Hematopoietic multipotent progenitor cell treated with erythropoietin and hydrocortisone succinate and interleukin-3 and kit ligand, for 8 days (in vitro differentiated cells): ENCODE measurements at regions not wholly inside any gene's neighbourhood (a gene's known extent, or its start where the extent isn't known, plus 50 kb on each side); places are given as distances from the start of the nearest gene placed in this dataset.
A peak's percentile ranks its signal among the peaks of the same experiment; 100 is the strongest.
"Not testable (repeated sequence)": the region's sequence is repeated elsewhere in the genome, so short reads cannot be mapped to it uniquely, and the experiment has no call there.

ENCODE experiments used
- DNase-seq: peaks from one replicate; pipeline ENCODE4 v3.0.0-alpha.2; 2015

DNA sequence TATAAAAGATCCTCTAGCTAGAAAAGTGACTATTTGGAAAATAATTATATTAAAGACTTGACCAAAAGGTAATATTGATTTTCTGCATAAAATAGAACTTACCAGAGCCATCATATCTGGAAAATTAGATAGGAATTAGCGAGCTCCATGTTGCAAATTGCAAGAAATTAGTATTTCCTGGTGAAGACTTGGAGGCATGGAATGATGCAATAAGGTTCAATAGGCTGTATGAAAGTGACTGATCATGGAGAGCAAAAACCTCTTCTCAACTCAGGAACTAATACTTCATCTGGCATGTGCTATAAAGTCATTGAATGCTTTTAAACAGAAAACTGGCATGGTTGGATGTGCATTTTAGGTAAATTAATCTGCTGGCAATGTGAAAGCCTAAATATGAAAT is 66.3 kb upstream of the UFM1 start:
- no peak for DNase-seq

DNA sequence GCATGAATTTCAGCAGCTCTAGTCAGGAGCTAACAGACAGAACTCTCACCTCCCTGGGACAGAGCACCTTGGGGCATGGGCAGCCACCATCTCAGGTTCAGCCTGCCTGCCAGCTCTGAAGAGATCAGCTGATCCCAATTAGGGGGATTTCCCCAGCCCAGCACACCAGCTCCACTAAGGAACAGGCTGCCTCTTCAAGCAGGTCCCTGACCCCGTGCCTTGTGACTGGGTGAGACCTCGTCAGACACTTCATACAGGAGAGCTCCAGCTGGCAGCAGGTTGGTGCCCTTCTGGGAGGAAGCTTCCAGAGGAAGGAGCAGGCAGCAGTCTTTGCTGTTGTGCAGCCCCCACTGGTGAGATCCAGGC is 84.5 kb upstream of the UFM1 start:
- no peak for DNase-seq

DNA sequence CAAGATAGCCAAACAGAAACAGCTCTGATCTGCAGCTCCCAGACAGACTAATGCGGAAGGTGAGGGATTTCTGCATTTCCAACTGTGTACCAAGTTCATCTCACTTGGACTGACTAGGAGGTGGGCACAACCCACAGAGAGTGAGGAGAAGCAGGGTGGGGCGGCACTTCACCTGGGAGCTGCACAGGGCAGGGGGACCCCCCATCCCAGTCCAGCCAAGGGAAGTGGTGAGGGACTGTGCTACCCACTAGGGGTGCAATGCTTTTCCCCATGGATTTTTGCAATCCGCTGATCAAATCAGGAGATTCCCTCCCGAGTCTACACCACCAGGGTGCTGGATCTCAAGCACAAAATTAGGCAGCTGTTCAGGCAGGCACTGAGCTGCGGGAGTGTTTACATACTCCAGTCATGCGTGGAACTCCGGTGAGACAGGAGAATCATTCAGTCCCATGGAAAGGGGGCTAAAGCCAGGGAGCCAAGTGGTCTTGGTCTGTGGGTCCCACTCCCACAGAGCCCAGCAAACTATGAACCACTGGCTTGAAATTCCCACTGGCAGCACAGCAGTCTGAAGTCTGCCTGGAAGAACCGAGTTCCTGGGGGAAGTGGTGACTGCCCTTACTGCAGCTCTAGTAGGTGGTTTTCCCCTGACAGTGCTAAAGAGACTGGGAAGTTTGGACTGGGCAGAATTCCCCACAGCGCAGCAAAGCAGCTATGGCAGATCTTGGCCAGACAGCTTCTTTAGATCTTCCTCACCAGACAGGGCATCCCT is 85.1 kb upstream of the UFM1 start:
- DNase-seq, result no peak

DNA sequence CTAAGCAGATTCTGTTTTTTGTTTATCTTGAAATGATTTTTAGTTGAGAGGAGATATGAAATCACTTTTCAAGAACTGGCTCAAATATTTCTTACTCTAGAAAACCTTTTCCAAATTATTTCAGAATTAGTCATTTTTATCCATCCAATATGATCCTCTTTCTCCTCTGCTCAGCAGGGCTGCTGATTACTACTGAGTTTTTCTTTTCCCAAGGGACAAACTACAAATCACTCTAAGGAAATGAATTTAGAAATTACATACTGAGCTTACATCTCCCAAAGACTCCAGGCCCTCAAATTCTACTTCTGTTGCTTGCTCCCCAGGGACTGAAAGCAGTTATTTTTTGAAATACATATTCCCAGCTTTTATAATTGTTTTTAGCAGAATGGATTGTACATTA is 87.4 kb upstream of the UFM1 start:
- DNase-seq, result no peak

DNA sequence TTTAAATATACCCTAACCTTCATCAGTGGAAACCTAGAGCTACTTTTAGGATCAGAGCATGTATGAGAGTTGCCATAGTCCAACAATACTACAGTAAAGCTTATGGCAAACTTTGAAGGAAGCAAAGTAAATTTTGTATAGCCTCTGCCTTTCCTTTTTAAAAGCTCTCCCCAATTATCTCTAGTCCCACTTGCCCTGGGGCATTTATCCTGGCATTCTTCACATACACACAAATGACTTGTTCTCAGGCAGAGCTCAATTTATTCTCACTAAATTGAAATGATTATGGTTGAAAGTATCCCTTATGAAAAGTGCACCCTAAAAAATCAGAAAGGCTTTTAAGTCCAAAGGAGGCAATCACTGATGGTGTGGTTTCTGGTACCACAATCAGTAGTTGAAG is 94.1 kb upstream of the UFM1 start:
- no peak for DNase-seq

DNA sequence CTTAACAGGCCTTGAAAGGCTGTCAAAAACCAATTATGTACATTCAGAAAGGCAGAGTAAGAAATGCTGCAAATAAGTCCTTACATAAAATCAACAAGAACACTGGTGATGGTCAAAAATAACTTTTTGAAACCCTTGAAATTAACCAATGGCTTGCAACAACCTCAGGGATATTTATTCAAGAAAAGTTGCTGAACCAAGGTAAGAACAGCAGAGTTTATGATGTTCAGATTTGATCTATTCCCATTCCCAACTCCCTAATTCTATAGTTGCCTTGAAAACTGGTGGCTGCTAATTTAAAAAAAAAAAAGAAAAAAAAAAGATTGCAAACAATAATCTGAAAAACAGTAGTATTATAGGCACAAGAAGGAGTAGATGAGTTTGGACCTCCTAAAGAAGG is 109.8 kb upstream of the UFM1 start:
- DNase-seq, result no peak

DNA sequence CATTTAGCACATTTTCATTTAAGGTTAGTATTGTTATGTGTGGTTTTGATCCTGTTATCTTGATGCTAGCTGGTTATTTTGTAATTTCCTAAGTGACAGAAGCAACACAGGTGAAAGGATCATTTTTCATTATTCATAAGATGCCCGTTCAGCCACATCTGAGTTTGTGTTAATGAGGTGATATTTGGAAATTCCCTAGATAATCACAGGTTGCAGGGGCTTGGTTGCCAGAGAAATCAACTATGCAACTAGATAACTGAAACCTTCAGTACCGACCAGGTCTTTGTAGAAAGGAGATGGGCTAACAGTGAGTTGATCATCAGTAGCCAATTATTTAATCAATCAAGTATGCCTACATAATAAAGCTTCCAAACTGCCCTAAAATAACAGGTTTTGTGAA is 121.3 kb upstream of the UFM1 start:
- no peak for DNase-seq

DNA sequence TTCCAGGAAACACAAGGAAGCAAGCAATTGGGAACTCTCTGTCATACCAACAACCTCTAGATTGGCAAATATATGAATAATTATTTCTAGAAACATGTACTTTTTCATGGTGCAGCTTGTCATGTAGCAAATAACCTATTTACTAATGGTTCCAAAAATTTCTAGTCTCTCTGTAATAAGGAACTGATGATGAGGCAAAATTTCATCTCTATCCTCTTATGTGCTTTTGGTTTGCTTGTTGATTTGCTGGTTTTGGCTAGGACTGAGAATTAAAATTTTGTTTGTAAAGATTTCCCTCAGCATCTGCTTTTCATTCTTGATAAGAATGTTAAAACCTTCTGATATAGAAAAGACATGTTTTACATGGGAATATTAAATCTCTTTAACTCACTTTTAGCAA is 123.2 kb upstream of the UFM1 start:
- DNase-seq, result no peak

DNA sequence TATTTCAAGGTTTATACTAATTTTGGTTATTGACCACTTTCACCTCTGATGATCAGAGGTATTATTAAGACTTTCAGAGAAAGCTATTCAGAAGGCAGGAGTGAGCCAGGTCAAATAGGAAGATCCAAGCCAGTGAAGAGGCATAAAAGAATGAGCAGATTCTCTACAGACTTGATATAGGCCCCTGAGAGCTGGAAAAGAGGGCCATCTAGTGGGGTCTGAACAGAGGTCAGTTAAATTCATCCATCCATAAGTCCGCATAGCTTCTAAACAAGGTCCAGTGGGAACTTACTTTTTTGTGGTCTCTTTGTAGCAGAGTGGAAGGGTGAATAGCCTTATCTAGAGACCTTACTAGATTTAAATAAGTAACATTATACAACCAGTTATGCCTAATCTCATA is 126.6 kb upstream of the UFM1 start:
- peak; percentile 2 for DNase-seq

DNA sequence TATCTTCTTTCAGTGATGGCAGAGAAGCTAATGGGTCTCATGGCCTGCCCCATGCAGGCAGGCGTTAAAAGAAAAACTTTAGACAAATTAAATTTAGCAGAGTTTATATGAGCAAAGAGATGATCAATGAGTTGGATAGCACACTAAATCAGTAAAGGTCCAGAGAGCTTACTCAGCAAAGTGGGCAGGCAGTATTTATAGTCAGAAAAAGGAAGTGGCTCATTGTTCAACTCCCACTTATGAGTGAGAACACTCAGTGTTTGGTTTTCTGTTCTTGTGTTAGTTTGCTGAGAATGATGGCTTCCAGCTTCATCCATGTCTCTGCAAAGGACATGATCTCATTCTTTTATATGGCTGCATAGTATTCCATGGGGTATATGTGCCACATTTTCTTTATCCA is 128.5 kb upstream of the UFM1 start:
- DNase-seq, result not testable (repeated sequence)

DNA sequence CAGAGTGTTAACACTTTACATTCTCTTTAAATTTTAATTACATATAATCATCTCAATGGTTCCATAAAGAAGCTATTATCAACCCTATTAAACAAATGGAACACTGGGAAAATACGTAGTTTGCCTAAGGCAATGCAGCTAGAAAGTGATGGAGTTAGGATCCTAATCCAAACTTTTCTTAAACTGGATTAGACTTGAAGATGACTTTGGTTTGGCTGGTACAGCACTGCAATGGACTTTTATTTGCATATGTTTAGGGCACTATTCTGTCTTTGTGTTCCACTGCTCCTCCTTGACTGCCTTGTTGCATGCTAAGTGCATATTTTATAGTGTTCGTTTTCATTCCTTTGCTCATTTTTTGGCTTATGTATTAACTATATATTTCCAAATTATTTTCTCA is 133.5 kb upstream of the UFM1 start:
- no peak for DNase-seq

DNA sequence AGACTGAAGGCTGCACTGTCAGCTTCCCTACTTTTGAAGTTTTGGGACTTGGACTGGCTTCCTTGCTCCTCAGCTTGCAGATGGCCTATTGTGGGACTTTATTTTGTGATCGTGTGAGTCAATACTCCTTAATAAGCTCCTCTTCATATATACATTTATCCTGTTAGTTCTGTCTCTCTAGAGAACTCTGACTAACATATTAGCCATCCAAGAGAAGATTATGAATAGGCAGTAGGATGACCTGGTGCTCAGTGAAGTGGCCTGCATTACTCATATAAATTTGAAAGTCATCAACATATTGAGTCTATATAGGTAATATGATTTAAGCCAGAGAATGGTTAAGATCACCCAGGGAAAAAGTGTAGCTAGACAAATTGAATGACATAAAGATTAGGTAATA is 136.3 kb upstream of the UFM1 start:
- no peak for DNase-seq

DNA sequence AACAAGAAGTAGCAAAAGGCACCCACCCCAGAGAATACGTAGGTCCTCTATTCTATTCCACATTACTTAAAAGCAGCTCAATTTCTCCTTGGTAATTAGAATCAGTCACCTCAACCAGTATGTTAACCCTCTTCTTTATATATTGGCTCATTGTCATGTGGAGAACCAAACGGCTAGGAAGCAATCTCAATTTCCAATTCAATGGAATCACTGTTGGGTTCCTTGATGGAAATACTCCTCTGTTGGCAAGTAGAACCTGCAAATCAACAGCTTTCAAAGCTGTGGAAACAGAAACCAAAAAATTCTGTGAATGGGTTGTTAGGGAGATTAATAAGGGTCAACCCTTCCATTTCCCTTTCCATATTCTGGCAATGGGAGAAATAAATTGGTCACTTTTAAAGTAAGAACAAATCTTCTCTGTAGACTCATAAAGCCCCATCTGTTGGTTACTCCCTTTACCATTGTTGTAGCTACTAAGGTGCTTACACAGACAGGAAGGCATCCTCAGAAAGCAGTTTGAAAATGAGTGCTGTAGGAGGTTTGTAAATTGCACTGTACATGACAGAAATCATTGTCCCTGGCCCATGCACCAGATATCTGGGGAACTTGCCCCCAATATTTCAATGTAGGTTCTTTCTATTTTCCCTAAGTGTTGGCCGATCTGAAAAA is 138.6 kb upstream of the UFM1 start:
- DNase-seq, result no peak

DNA sequence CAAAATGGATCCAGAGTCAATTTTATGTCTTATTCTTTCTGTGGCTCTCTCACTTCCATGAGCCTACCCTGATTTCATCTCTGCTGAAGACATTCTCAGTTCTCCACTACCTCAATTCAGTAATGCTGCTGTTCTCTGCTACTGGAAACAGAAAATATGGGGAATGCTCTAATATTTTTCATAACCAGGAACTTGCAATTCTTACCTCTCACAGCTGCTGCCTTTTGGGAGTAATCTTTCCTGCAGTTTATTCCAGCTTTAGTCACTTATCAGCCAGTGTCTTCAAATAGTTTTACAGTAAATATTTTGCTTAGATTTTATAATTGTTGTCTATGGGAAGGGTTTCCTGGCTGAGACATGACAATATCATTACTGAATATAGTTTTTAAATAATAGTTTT is 145.1 kb upstream of the UFM1 start:
- no peak for DNase-seq

DNA sequence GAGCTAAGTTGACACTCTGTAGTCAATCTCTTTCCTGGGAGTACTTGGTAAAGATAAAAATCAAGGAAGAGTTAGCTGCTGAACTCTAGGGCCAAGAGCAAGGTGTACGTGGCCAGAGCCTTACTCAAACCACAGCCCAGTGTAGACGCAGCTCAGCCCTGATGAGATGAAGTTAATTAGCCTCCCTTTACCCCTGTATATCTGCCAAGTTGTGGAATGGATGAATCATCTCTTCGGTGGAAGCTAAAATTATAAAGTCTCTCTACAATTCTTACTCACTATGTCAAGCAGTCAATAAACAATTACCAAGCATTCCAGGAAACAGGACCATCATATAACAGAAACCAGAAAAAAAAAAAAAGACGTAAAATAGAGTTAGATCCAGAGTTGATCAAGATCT is 146.9 kb upstream of the UFM1 start:
- no peak for DNase-seq

DNA sequence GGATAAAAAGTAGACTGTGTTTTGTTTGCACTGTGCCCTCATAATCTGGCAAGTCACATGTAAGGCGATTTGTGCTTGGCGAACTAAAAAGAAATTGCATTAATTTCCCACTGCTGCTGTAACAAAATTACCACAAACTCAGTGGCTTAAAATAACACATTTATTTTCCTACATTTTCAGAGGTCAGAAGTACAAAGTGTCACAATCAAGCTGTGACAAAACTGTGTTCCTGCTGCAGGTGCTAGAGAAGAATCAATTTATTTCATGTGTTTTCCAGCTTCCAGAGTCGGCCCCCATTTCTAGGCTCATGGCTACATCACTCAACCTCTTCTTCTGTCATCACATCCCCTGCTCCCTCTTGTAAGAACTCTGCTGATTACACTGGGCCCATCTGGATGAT is 158.6 kb upstream of the UFM1 start:
- no peak for DNase-seq

DNA sequence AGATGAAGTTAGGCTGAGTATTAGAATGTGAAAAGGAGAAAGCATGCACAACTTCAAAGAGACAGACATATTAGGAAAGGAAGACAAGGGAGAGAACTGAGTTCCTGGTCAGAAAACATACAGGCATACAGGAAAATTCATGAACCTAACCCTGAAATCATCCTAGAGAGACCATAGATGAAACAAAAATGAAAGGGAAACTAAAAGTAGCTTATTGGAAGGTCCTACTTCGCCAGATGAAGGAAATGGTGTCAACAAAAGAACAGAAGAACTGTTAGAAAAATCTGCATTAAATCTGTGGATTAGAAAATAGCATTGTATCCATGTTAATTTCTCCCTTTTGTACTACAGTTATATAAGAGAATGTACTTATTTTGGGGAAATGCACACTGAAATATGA is 169.0 kb upstream of the UFM1 start:
- DNase-seq, result no peak

DNA sequence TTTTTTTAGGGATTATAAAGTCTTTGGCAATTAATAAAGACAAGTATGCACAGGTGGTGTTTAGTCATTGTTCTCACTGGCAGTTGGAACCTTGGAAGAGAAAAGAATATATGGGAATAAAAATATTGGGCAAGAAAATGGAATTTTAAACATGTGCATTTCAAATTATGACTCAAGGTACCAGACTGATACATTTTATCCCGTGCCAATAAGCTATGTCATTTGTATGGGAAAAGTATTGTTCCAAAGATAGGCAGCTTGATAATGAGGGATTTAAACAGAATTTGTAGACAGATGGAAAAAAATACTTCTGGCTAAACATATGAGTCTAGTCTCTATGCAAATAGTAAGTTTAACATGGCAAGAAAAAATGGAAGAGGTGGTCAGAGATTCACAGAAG is 169.5 kb upstream of the UFM1 start:
- no peak for DNase-seq

DNA sequence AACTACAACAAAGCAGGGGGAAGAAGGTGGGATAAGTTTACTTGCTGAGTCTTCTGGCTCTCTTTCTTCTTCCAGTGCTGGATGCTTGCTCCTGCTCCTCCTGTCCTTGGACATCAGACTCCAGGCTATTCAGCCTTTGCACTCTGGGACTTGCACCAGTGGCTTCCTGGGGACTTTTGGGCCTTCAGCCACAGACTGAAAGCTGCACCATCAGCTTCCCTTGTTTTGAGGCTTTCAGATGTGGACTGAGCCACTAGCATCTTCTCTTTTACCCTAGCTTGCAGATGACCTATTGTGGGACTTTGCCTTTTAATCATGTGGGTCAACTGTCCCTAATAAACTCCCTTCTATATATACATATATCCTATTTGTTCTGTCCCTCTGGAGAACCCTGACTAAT is 173.0 kb upstream of the UFM1 start:
- DNase-seq, result no peak

DNA sequence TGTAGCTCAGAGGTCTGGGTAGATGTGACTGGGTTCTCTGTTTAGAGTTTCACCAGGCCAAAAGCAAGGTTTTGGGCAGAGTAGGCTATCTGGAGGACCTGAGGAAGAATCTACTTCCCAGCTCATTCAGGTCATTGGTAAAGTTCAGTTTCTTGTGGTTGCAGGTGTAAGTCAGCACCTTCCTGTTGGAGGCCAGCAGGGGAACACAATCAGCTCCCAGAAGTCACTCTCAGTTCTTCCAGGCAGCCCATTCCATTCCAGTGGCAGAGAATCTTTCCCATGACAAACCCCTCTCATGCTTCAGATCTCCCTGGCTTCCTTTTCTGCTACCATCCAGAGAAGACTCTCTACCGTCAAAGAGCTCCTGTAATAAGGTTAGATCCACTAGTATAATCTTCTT is 176.2 kb upstream of the UFM1 start:
- DNase-seq, result no peak

DNA sequence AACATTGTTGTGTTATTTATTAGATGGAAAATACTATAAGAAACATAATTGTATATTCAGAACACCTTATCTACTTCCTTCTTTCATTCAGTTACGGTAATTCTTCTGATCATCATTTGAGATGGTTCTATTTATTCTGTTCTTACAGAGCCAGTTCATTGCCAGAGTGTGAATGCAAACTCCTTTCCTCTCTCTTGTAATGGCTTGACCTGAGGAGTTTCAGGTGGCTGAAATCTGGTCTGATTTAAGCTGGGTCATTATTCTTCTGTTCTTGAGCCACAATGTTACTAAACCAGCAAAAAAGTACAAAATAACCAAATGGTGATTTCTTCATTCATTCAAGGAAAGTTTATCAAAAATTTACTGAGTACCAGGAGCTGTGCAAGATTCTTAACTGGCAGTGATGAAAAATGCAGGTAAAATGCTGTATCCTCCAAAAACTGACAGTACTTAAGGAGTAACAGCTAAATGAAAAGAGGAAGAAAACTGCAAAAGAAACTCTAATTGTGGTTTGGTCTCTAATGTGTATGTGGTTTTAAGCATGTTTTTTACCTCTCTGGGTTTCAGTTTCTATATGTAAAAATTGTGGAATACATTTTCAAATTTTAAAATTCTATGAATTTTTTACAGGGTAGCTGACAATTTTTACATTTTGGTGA is 182.4 kb upstream of the UFM1 start:
- DNase-seq, result no peak

DNA sequence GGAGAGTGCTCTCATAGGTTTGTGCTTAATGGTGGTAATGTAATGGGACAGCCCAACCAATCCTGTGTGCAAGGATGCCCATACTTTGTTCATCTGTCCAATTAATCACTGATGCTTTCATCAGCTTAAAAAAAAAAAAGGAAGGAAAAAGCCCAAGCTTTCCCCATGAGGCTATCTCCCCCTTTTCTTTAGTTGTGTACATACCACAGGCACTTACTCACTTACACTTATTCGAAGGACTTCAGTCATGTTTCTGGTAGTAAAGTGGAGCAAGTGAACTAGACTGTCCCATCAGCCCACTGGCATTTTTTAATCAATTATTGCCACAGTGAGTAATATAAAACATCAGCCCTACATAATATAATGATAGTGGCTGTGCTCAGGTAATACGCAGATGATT is 183.5 kb upstream of the UFM1 start:
- DNase-seq, result no peak

DNA sequence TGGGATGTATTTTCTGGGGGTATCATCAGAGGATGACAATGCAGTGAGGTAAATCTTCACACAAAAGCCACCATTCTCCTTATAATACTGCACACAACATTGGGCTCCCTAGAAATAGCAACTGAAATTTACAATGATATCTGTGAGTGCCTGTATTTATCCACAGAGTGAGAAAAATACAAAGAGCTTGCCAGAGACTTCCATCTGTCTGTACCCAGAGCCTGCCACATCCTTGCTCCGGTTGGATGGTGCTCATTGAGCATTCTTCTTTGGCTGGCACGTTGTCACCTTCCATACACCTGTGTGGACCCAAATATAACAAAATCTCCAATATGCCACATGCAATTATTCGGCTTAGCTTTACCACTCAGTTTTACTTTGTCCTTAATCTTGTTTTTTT is 189.5 kb upstream of the UFM1 start:
- no peak for DNase-seq

DNA sequence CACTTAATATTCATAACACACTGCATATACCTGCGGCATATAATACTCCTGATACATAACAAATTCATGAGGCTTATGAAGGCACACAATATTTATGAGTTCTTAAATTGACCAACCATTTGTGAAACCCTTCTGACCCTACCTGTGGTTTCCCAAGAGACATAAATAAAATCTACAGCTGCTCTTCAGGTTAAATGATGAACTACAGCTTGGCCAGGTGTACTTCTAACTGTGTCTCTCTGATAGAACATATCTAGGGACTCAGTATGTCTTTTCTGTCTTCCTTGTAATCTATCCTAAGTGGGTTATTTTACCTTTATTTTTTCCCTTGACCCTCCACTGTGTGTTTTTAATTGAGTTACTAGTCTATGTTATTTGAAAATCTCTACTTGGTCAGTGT is 189.9 kb upstream of the UFM1 start:
- no peak for DNase-seq

DNA sequence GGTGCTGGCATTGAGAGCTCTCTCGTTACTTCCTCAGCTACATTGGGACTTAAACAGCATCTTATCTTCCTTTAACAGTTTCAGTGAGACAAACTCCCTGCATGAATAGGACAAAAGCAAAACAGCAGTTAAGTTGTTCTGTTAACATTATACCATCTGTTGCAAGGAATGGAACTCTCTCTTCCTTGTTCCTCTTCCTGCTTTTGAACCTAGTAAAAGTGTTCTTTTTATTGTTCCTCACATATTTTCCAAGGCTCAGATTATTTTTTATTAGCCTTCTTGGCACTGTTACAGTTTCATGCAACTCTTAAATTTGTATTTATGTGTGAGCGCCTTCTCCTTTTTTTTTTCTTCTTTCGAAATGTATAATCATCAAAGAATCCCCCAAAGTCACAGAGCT is 202.6 kb upstream of the UFM1 start:
- DNase-seq, result no peak
